GM19238 (cell line): ENCODE measurements at regions not wholly inside any gene's neighbourhood (a gene's known extent, or its start where the extent isn't known, plus 50 kb on each side); places are given as distances from the start of the nearest gene placed in this dataset.
"Not testable (repeated sequence)": the region's sequence is repeated elsewhere in the genome, so short reads cannot be mapped to it uniquely, and the experiment has no call there.

Experiments used
- DNase-seq: peaks from one replicate; pipeline ENCODE4 v3.0.0; 2011; ENCODE audit warnings: low spot score; ENCODE audit not compliant: insufficient read length

GRCh38 chr2:234409590-234409989 is 87.3 kb downstream of the ARL4C start:
- no peak for DNase-seq

GRCh38 chr2:234406085-234406484 is 90.8 kb downstream of the ARL4C start:
- no peak for DNase-seq

GRCh38 chr2:234405462-234405861 is 91.4 kb downstream of the ARL4C start:
- no peak for DNase-seq

- no peak for DNase-seq
These were observed 91.9 kb downstream of the ARL4C start for GRCh38 chr2:234404957-234405356.

GRCh38 chr2:234403751-234404150 is 93.1 kb downstream of the ARL4C start:
- no peak for DNase-seq

GRCh38 chr2:234403074-234403473 is 93.8 kb downstream of the ARL4C start:
- no peak for DNase-seq

- DNase-seq = no peak
These were observed 95.5 kb downstream of the ARL4C start for GRCh38 chr2:234401426-234401825.

GRCh38 chr2:234399451-234400246 is 97.2 kb downstream of the ARL4C start:
- no peak for DNase-seq

- no peak for DNase-seq
These were observed 98.3 kb downstream of the ARL4C start for GRCh38 chr2:234398531-234398930.

GRCh38 chr2:234395891-234396420 is 100.9 kb downstream of the ARL4C start:
- no peak for DNase-seq

GRCh38 chr2:234394450-234394849 is 102.4 kb downstream of the ARL4C start:
- no peak for DNase-seq

- no peak for DNase-seq
These were observed 103.5 kb downstream of the ARL4C start for GRCh38 chr2:234393354-234393753.

- no peak for DNase-seq
These were observed 104.8 kb downstream of the ARL4C start for GRCh38 chr2:234392041-234392615.

GRCh38 chr2:234391625-234392024 is 105.3 kb downstream of the ARL4C start:
- DNase-seq = no peak

- DNase-seq = not testable (repeated sequence)
These were observed 107.2 kb downstream of the ARL4C start for GRCh38 chr2:234389661-234390060.

- DNase-seq = no peak
These were observed 108.3 kb downstream of the ARL4C start for GRCh38 chr2:234388591-234388990.

GRCh38 chr2:234386971-234387370 is 109.9 kb downstream of the ARL4C start:
- no peak for DNase-seq

GRCh38 chr2:234382131-234382530 is 114.8 kb downstream of the ARL4C start:
- DNase-seq = no peak

GRCh38 chr2:234378958-234379357 is 117.9 kb downstream of the ARL4C start:
- not testable (repeated sequence) for DNase-seq

GRCh38 chr2:234378440-234378839 is 118.4 kb downstream of the ARL4C start:
- DNase-seq = no peak

- DNase-seq = no peak
These were observed 119.0 kb downstream of the ARL4C start for GRCh38 chr2:234377761-234378391.

- DNase-seq = no peak
These were observed 120.7 kb downstream of the ARL4C start for GRCh38 chr2:234376229-234376628.
